IPS-18a (cell line): ENCODE measurements at regions not wholly inside any gene's neighbourhood (a gene's known extent, or its start where the extent isn't known, plus 50 kb on each side); places are given as distances from the start of the nearest gene placed in this dataset.

ENCODE experiments used
- H3K27ac ChIP-seq: one replicate; pipeline ENCODE4 v1.5.1; 2013; ENCODE audit warnings: low read length
- H3K27me3 ChIP-seq: one replicate; pipeline ENCODE4 v1.6.1; 2013; ENCODE audit warnings: mild to moderate bottlenecking, low read length; ENCODE audit not compliant: control insufficient read depth, insufficient read depth
- H3K36me3 ChIP-seq: one replicate; pipeline ENCODE4 v1.6.1; 2013; ENCODE audit warnings: low read depth, low read length; ENCODE audit not compliant: control insufficient read depth
- H3K4me1 ChIP-seq: one replicate; pipeline ENCODE4 v1.6.1; 2013; ENCODE audit warnings: low read depth, low read length; ENCODE audit not compliant: control insufficient read depth
- H3K4me3 ChIP-seq: one replicate; pipeline ENCODE4 v1.5.1; 2013; ENCODE audit warnings: low read length
- H3K9ac ChIP-seq: one replicate; pipeline ENCODE4 v1.6.1; 2013; ENCODE audit warnings: mild to moderate bottlenecking, low read length, moderate library complexity
- H3K9me3 ChIP-seq: one replicate; pipeline ENCODE4 v1.6.1; 2013; ENCODE audit warnings: low read depth, low read length; ENCODE audit not compliant: control insufficient read depth

- no peaks in the 10 kb centered on the region for H3K27me3 ChIP-seq
- no peak overlapping the region for H3K4me3 ChIP-seq
- H3K9me3 ChIP-seq, result no peaks in the 10 kb centered on the region
- no peaks in the 10 kb centered on the region for H3K36me3 ChIP-seq
- H3K4me1 ChIP-seq, result no peaks in the 10 kb centered on the region
- no peak overlapping the region for H3K9ac ChIP-seq
- H3K27ac ChIP-seq, result no peak overlapping the region
Measured at GRCh38 chr2:7117076-7117475, 199.9 kb downstream of the RNF144A start.

GRCh38 chr2:7118606-7119131 lies 201.5 kb downstream of the RNF144A start:
- Histone ChIP-seq H3K9me3 (no peaks in the 10 kb centered on the region), H3K36me3 (no peaks in the 10 kb centered on the region), H3K4me1 (no peaks in the 10 kb centered on the region), H3K9ac (no peak overlapping the region), H3K4me3 (no peak overlapping the region), H3K27ac (no peak overlapping the region), H3K27me3 (no peaks in the 10 kb centered on the region)

GRCh38 chr2:7119132-7119835 lies 202.1 kb downstream of the RNF144A start:
- Histone ChIP-seq H3K36me3 (no peaks in the 10 kb centered on the region), H3K4me1 (no peaks in the 10 kb centered on the region), H3K27ac (no peak overlapping the region), H3K27me3 (no peaks in the 10 kb centered on the region), H3K9ac (no peak overlapping the region), H3K4me3 (no peak overlapping the region), H3K9me3 (no peaks in the 10 kb centered on the region)

GRCh38 chr2:7121851-7122250 lies 204.6 kb downstream of the RNF144A start:
- Histone ChIP-seq H3K27ac (no peak overlapping the region), H3K4me3 (no peak overlapping the region), H3K4me1 (no peaks in the 10 kb centered on the region), H3K36me3 (no peaks in the 10 kb centered on the region), H3K9ac (no peak overlapping the region), H3K27me3 (no peaks in the 10 kb centered on the region), H3K9me3 (no peaks in the 10 kb centered on the region)

- Histone ChIP-seq H3K4me3 (no peak overlapping the region), H3K9ac (no peak overlapping the region), H3K9me3 (no peaks in the 10 kb centered on the region), H3K27me3 (no peaks in the 10 kb centered on the region), H3K4me1 (peaks cover 4% of the 10 kb centered on the region), H3K27ac (no peak overlapping the region), H3K36me3 (no peaks in the 10 kb centered on the region)
Measured at GRCh38 chr2:7127156-7127555, 209.9 kb downstream of the RNF144A start.

- Histone ChIP-seq H3K27ac (no peak overlapping the region), H3K4me3 (no peak overlapping the region), H3K36me3 (no peaks in the 10 kb centered on the region), H3K27me3 (no peaks in the 10 kb centered on the region), H3K9me3 (no peaks in the 10 kb centered on the region), H3K4me1 (peaks cover 4% of the 10 kb centered on the region), H3K9ac (no peak overlapping the region)
Measured at GRCh38 chr2:7127687-7128086, 210.5 kb downstream of the RNF144A start.

- H3K4me3 ChIP-seq, result no peak overlapping the region
- H3K4me1 ChIP-seq, result peaks cover 4% of the 10 kb centered on the region
- H3K27ac ChIP-seq, result no peak overlapping the region
- H3K9me3 ChIP-seq, result no peaks in the 10 kb centered on the region
- no peaks in the 10 kb centered on the region for H3K27me3 ChIP-seq
- H3K36me3 ChIP-seq, result no peaks in the 10 kb centered on the region
- no peak overlapping the region for H3K9ac ChIP-seq
Measured at GRCh38 chr2:7131261-7131660, 214.0 kb downstream of the RNF144A start.

- no peak overlapping the region for H3K4me3 ChIP-seq
- H3K4me1 ChIP-seq, result peaks cover 4% of the 10 kb centered on the region
- no peaks in the 10 kb centered on the region for H3K27me3 ChIP-seq
- no peaks in the 10 kb centered on the region for H3K36me3 ChIP-seq
- no peak overlapping the region for H3K9ac ChIP-seq
- no peaks in the 10 kb centered on the region for H3K9me3 ChIP-seq
- H3K27ac ChIP-seq, result no peak overlapping the region
Measured at GRCh38 chr2:7132753-7133152, 215.5 kb downstream of the RNF144A start.

- Histone ChIP-seq H3K9ac (no peak overlapping the region), H3K4me1 (peaks cover 4% of the 10 kb centered on the region), H3K4me3 (no peak overlapping the region), H3K9me3 (no peaks in the 10 kb centered on the region), H3K27ac (no peak overlapping the region), H3K27me3 (no peaks in the 10 kb centered on the region), H3K36me3 (no peaks in the 10 kb centered on the region)
Measured at GRCh38 chr2:7133521-7133920, 216.3 kb downstream of the RNF144A start.

GRCh38 chr2:7140306-7140705 lies 223.1 kb downstream of the RNF144A start:
- Histone ChIP-seq H3K4me1 (no peaks in the 10 kb centered on the region), H3K9me3 (no peaks in the 10 kb centered on the region), H3K27ac (no peak overlapping the region), H3K27me3 (no peaks in the 10 kb centered on the region), H3K9ac (no peak overlapping the region), H3K36me3 (no peaks in the 10 kb centered on the region), H3K4me3 (no peak overlapping the region)

- no peak overlapping the region for H3K9ac ChIP-seq
- H3K9me3 ChIP-seq, result no peaks in the 10 kb centered on the region
- no peaks in the 10 kb centered on the region for H3K27me3 ChIP-seq
- peaks cover 9% of the 10 kb centered on the region for H3K4me1 ChIP-seq
- no peaks in the 10 kb centered on the region for H3K36me3 ChIP-seq
- no peak overlapping the region for H3K4me3 ChIP-seq
- no peak overlapping the region for H3K27ac ChIP-seq
Measured at GRCh38 chr2:7145707-7146106, 228.5 kb downstream of the RNF144A start.

- Histone ChIP-seq H3K4me3 (no peak overlapping the region), H3K36me3 (no peaks in the 10 kb centered on the region), H3K9ac (no peak overlapping the region), H3K4me1 (peaks cover 9% of the 10 kb centered on the region), H3K27me3 (no peaks in the 10 kb centered on the region), H3K27ac (no peak overlapping the region), H3K9me3 (no peaks in the 10 kb centered on the region)
Measured at GRCh38 chr2:7146151-7146550, 228.9 kb downstream of the RNF144A start.
